ENCODE measurements at regions not wholly inside any gene's neighbourhood (a gene's known extent, or its start where the extent isn't known, plus 50 kb on each side); places are given as distances from the start of the nearest gene placed in this dataset.
A peak's percentile ranks its signal among the peaks of the same experiment; 100 is the strongest.

DNA sequence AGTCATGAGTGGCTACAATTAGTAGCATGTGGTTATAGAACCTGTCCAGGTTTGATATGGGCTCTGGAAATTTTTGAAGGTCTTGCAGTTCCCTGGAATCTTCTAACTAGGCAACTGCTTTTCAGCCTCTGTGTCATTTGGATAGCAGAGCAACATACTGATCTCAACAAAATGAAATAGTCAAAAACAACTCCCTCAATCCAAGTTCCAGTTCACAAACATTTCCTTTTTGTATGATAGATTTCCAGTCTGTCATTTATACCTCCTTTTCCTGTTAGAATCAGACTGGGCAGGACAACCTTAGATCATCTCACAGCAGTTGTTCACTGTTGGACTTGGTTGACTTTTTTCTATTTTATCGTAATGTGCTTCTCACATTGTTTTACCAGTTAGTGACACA is 442.1 kb upstream of the PDE3A start:
- no peak overlapping the region for H3K27ac ChIP-seq (ENCODE audit: insufficient read depth, low read length)
- H3K36me3 ChIP-seq (ENCODE audit: control insufficient read depth, insufficient read depth, low read length): no peaks in the 10 kb centered on the region
- no peak for DNase-seq (ENCODE audit: low read depth in 2 of 2)
- H4K20me1 ChIP-seq (ENCODE audit: control insufficient read depth, extremely low read depth, insufficient read depth, low read length): no peaks in the 10 kb centered on the region
- no peaks in the 10 kb centered on the region for H3K79me2 ChIP-seq (ENCODE audit: control insufficient read depth, insufficient read depth, low read length)
- TF ChIP-seq EZH2 (IDR thresholded peaks at IDR 0.05; ENCODE audit: low read length, missing control alignments): no peak
- TF ChIP-seq, protein P1, sequence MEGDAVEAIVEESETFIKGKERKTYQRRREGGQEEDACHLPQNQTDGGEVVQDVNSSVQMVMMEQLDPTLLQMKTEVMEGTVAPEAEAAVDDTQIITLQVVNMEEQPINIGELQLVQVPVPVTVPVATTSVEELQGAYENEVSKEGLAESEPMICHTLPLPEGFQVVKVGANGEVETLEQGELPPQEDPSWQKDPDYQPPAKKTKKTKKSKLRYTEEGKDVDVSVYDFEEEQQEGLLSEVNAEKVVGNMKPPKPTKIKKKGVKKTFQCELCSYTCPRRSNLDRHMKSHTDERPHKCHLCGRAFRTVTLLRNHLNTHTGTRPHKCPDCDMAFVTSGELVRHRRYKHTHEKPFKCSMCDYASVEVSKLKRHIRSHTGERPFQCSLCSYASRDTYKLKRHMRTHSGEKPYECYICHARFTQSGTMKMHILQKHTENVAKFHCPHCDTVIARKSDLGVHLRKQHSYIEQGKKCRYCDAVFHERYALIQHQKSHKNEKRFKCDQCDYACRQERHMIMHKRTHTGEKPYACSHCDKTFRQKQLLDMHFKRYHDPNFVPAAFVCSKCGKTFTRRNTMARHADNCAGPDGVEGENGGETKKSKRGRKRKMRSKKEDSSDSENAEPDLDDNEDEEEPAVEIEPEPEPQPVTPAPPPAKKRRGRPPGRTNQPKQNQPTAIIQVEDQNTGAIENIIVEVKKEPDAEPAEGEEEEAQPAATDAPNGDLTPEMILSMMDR (conservative IDR thresholded peaks at IDR 0.05 in 1 of 2, IDR thresholded peaks at IDR 0.05 in 1 of 2; ENCODE audit: low read depth in 1 of 2, low read length in 2 of 2): no peak
- no peaks in the 10 kb centered on the region for H3K4me1 ChIP-seq (ENCODE audit: control insufficient read depth, extremely low read depth, insufficient read depth, low read length)
- no peaks in the 10 kb centered on the region for H3K27me3 ChIP-seq (ENCODE audit: control insufficient read depth, insufficient read depth, low read length)
- H3K9ac ChIP-seq (ENCODE audit: insufficient read depth, low read length): no peak overlapping the region
- H3K9me3 ChIP-seq (ENCODE audit: control insufficient read depth, insufficient read depth, low read depth, low read length): no peaks in the 10 kb centered on the region
- H2AFZ ChIP-seq (ENCODE audit: low read length): no peak overlapping the region
- no peak overlapping the region for H3K4me2 ChIP-seq (ENCODE audit: extremely low read depth, insufficient read depth, low read length)
- no peak overlapping the region for H3K4me3 ChIP-seq (replicated peaks in 1 of 4; ENCODE audit: control extremely low read depth in 1 of 4, insufficient read depth in 1 of 4, low read depth in 3 of 4, low read length in 4 of 4)

DNA sequence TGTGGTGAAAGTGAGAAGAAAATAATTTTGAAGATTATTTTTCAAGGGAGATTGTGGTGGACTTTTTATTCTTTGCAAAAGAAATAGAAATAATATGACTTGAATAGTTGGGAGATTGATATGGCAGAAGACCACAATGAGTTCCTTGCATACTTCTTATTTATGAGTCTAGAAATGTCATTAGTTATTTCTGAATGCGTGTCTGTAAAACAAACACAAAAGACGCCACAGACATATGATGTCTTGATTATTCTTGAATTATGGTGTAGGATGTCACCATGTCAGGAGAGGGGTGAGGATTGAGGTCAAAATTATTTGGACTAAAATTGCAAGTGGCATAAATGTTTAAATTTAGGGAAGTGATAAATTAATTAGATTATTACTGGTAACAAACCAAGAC is 440.7 kb upstream of the PDE3A start:
- Histone ChIP-seq H2AFZ (ENCODE audit: low read length) (no peak overlapping the region), H3K9ac (ENCODE audit: insufficient read depth, low read length) (no peak overlapping the region), H3K4me2 (ENCODE audit: extremely low read depth, insufficient read depth, low read length) (no peak overlapping the region), H3K79me2 (ENCODE audit: control insufficient read depth, insufficient read depth, low read length) (no peaks in the 10 kb centered on the region), H3K27me3 (ENCODE audit: control insufficient read depth, insufficient read depth, low read length) (no peaks in the 10 kb centered on the region), H3K9me3 (ENCODE audit: control insufficient read depth, insufficient read depth, low read depth, low read length) (no peaks in the 10 kb centered on the region), H4K20me1 (ENCODE audit: control insufficient read depth, extremely low read depth, insufficient read depth, low read length) (no peaks in the 10 kb centered on the region), H3K4me1 (ENCODE audit: control insufficient read depth, extremely low read depth, insufficient read depth, low read length) (no peaks in the 10 kb centered on the region), H3K27ac (ENCODE audit: insufficient read depth, low read length) (no peak overlapping the region), H3K4me3 (replicated peaks in 1 of 4; ENCODE audit: control extremely low read depth in 1 of 4, insufficient read depth in 1 of 4, low read depth in 3 of 4, low read length in 4 of 4) (no peak overlapping the region), H3K36me3 (ENCODE audit: control insufficient read depth, insufficient read depth, low read length) (no peaks in the 10 kb centered on the region)
- no peak for TF ChIP-seq EZH2 (IDR thresholded peaks at IDR 0.05; ENCODE audit: low read length, missing control alignments)
- TF ChIP-seq, protein P1 (conservative IDR thresholded peaks at IDR 0.05 in 1 of 2, IDR thresholded peaks at IDR 0.05 in 1 of 2; ENCODE audit: low read depth in 1 of 2, low read length in 2 of 2): no peak
- peak in 1 of 2 donors; percentile 62 for DNase-seq (ENCODE audit: low read depth in 2 of 2)

DNA sequence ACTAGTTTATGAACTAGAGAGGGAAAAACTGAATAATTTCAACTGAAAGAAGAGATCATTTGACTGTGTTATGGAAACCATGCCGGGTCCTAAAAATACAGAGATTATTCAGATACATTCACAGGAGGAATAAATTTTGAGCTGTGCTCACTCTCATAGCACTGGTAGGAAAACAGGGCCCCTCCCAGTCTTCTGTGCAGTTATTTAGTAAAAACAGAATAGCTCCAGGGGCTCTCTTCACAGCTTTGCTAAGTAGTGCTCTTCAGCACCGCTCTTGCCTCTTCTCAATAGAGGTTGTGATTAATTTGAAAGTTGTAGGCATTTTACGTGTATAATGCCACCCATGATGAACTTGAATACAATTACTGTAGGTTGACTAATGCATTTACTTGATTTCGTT is 435.9 kb upstream of the PDE3A start:
- DNase-seq (ENCODE audit: low read depth in 2 of 2): no peak
- no peak for TF ChIP-seq EZH2 (IDR thresholded peaks at IDR 0.05; ENCODE audit: low read length, missing control alignments)
- TF ChIP-seq, protein P1 (conservative IDR thresholded peaks at IDR 0.05 in 1 of 2, IDR thresholded peaks at IDR 0.05 in 1 of 2; ENCODE audit: low read depth in 1 of 2, low read length in 2 of 2): no peak
- no peaks in the 10 kb centered on the region for H3K9me3 ChIP-seq (ENCODE audit: control insufficient read depth, insufficient read depth, low read depth, low read length)

More for the DNA sequence above, 435.9 kb upstream of the PDE3A start:
- Histone ChIP-seq H3K4me2 (ENCODE audit: extremely low read depth, insufficient read depth, low read length) (no peak overlapping the region), H3K79me2 (ENCODE audit: control insufficient read depth, insufficient read depth, low read length) (no peaks in the 10 kb centered on the region), H3K27ac (ENCODE audit: insufficient read depth, low read length) (no peak overlapping the region), H3K36me3 (ENCODE audit: control insufficient read depth, insufficient read depth, low read length) (no peaks in the 10 kb centered on the region), H2AFZ (ENCODE audit: low read length) (no peak overlapping the region), H4K20me1 (ENCODE audit: control insufficient read depth, extremely low read depth, insufficient read depth, low read length) (no peaks in the 10 kb centered on the region), H3K9ac (ENCODE audit: insufficient read depth, low read length) (no peak overlapping the region), H3K4me1 (ENCODE audit: control insufficient read depth, extremely low read depth, insufficient read depth, low read length) (no peaks in the 10 kb centered on the region), H3K4me3 (replicated peaks in 1 of 4; ENCODE audit: control extremely low read depth in 1 of 4, insufficient read depth in 1 of 4, low read depth in 3 of 4, low read length in 4 of 4) (no peak overlapping the region), H3K27me3 (ENCODE audit: control insufficient read depth, insufficient read depth, low read length) (no peaks in the 10 kb centered on the region)

Measured in fibroblast of lung (primary cell).